NT2/D1 (cell line): ENCODE measurements at regions not wholly inside any gene's neighbourhood (a gene's known extent, or its start where the extent isn't known, plus 50 kb on each side); places are given as distances from the start of the nearest gene placed in this dataset.

Source experiments
- SUZ12 ChIP-seq: IDR thresholded peaks from 2 replicates; pipeline ENCODE4 v1.6.1; 2011; ENCODE audit not compliant: insufficient read length, insufficient read depth; ENCODE audit errors: extremely low read depth
- YY1 ChIP-seq: IDR thresholded peaks from 2 replicates; pipeline ENCODE4 v1.6.1; 2011; ENCODE audit not compliant: insufficient read length, insufficient read depth
- ZNF274 ChIP-seq: IDR thresholded peaks from 2 replicates; pipeline ENCODE4 v1.6.1; 2011; ENCODE audit warnings: mild to moderate bottlenecking, low read depth, low read length

- TF ChIP-seq SUZ12 (no peak), ZNF274 (no peak), YY1 (no peak)
These were observed 250.8 kb upstream of the IRX2 start for GRCh38 chr5:3002230-3002629.
